Gastrocnemius medialis (tissue), 4 donors: ENCODE measurements at regions not wholly inside any gene's neighbourhood (a gene's known extent, or its start where the extent isn't known, plus 50 kb on each side); places are given as distances from the start of the nearest gene placed in this dataset.

Source experiments
- POLR2A ChIP-seq, 2 donors: fragments of 450-650 bp; IDR thresholded peaks; one replicate each; pipeline ENCODE4 v1.6.1; 2017; ENCODE audit warnings: antibody characterized with exemption in 2 of 2, mild to moderate bottlenecking in 2 of 2, moderate library complexity in 2 of 2
- TF ChIP-seq, protein P1 (sequence below), 5 experiments: fragments of 450-650 bp in 3 of 5; fragments of 200-600 bp in 2 of 5; sonication (generic) in 2 of 5; IDR thresholded peaks in 4 of 5; conservative IDR thresholded peaks in 1 of 5; 1 replicate in 4 of 5; 2 replicates in 1 of 5; pipeline ENCODE4 v1.5.1; 2016 to 2019; ENCODE audit warnings: antibody characterized with exemption in 5 of 5, mild to moderate bottlenecking in 3 of 5, moderate library complexity in 3 of 5

GRCh38 chr6:124877468-124877867 is 84.8 kb upstream of the RNF217 start:
- TF ChIP-seq, protein P1, sequence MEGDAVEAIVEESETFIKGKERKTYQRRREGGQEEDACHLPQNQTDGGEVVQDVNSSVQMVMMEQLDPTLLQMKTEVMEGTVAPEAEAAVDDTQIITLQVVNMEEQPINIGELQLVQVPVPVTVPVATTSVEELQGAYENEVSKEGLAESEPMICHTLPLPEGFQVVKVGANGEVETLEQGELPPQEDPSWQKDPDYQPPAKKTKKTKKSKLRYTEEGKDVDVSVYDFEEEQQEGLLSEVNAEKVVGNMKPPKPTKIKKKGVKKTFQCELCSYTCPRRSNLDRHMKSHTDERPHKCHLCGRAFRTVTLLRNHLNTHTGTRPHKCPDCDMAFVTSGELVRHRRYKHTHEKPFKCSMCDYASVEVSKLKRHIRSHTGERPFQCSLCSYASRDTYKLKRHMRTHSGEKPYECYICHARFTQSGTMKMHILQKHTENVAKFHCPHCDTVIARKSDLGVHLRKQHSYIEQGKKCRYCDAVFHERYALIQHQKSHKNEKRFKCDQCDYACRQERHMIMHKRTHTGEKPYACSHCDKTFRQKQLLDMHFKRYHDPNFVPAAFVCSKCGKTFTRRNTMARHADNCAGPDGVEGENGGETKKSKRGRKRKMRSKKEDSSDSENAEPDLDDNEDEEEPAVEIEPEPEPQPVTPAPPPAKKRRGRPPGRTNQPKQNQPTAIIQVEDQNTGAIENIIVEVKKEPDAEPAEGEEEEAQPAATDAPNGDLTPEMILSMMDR (IDR thresholded peaks at IDR 0.05 in 4 of 5, conservative IDR thresholded peaks at IDR 0.05 in 1 of 5): no peak
- no peak for TF ChIP-seq POLR2A (IDR thresholded peaks at IDR 0.05)
